ENCODE measurements at regions not wholly inside any gene's neighbourhood (a gene's known extent, or its start where the extent isn't known, plus 50 kb on each side); places are given as distances from the start of the nearest gene placed in this dataset.

DNA sequence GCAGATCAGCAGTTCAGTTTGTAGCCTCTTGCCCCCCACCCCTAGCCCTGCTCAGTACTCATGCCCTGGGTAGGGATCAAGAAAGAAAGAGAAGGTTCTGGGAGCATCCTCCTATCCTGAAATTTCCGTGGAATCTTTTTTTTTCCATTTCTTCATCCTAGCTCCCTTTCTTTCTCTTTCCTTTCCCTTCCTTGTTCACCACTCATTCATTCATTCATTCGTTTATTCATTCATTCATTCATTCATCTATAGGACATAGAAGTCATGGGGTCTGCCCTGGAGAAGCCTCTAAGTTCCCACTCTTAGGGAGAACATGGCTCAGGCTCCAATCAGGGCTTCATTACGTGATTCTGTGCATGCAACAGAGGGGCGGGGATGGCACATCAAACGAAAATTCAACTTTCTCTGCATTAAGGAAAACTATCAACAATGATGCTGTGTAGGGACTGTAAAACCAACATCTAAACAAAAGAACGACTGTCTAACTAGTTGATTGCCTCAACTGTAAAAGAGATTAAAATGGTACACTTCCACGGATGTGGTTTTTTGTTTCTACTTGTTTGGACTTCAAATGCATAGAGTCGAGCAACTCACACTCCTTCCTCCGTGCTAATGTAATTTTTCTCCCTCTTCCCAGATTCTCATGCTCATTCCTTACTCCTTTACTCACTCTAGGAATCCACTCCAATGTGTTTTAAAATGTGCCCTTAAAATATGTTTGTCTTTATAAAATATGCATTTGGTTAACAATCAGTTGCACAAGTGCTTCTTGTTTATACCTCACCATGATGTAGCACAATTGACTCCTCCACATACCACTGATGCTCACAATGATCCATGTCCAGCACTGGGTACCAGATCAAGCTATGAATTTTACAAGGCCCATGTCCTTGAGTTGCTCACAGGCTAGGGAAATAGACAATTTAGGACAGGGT, 101.2 kb upstream of the SLC2A1 start:
- no peak for DNase-seq
- no peak overlapping the region for H3K27ac Mint-ChIP-seq (ENCODE audit: unreplicated experiment)
- TF ChIP-seq, protein P1, sequence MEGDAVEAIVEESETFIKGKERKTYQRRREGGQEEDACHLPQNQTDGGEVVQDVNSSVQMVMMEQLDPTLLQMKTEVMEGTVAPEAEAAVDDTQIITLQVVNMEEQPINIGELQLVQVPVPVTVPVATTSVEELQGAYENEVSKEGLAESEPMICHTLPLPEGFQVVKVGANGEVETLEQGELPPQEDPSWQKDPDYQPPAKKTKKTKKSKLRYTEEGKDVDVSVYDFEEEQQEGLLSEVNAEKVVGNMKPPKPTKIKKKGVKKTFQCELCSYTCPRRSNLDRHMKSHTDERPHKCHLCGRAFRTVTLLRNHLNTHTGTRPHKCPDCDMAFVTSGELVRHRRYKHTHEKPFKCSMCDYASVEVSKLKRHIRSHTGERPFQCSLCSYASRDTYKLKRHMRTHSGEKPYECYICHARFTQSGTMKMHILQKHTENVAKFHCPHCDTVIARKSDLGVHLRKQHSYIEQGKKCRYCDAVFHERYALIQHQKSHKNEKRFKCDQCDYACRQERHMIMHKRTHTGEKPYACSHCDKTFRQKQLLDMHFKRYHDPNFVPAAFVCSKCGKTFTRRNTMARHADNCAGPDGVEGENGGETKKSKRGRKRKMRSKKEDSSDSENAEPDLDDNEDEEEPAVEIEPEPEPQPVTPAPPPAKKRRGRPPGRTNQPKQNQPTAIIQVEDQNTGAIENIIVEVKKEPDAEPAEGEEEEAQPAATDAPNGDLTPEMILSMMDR (IDR thresholded peaks at IDR 0.05; ENCODE audit: partially characterized antibody, unreplicated experiment) = no peak
- H3K4me1 Mint-ChIP-seq (ENCODE audit: low read depth, unreplicated experiment) = no peaks in the 10 kb centered on the region
- peaks cover 2% of the 10 kb centered on the region for H3K27me3 Mint-ChIP-seq (ENCODE audit: unreplicated experiment)
- no peak overlapping the region for H3K4me3 Mint-ChIP-seq (ENCODE audit: unreplicated experiment)
- peaks cover 5% of the 10 kb centered on the region for H3K9me3 Mint-ChIP-seq (ENCODE audit: unreplicated experiment)
- H3K36me3 Mint-ChIP-seq (ENCODE audit: unreplicated experiment) = peaks cover 5% of the 10 kb centered on the region

DNA sequence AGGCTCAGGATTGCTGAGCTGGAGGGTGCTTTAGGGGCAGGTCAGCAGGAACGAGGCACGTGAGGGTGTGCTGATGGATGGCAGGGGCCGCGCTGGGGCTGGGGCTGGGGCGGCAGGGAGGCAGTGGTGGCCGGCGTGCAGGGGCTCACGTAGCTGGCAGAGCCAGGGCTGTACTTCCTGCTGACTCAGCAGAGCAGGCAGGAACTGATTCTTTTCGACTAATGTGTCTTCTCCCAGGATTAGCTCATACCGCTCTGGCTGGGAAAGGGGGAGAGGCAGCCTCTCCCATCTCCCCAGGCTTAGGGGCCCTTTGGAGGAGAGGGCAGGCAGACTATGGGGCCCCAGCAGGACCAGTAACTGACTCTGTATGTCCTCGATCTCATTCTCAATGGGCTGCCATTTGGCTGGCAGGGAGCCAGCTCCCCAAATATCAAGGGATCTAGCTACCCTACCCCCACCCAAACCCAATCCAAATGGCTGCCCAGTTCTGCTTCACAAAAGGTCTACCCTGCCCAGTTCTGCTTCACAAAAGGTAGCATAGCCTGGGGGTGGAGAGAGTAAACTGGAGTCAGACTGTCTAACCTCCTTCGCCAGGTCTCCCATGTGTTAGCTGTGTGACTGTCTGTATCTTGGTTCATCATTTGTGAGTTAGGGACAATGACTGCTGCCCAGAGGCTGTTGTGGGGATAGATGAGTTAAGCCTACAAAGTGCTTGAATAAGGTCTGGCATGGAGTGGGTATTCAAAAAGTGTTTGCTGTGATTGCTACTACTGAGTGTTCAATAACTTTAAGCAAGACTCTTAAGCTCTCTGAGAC, 100.1 kb upstream of the SLC2A1 start:
- DNase-seq = no peak
- Mint-ChIP-seq H3K9me3 (ENCODE audit: unreplicated experiment) (peaks cover 5% of the 10 kb centered on the region), H3K36me3 (ENCODE audit: unreplicated experiment) (peaks cover 5% of the 10 kb centered on the region), H3K4me3 (ENCODE audit: unreplicated experiment) (no peak overlapping the region), H3K4me1 (ENCODE audit: low read depth, unreplicated experiment) (no peaks in the 10 kb centered on the region), H3K27ac (ENCODE audit: unreplicated experiment) (no peak overlapping the region), H3K27me3 (ENCODE audit: unreplicated experiment) (peaks cover 2% of the 10 kb centered on the region)
- TF ChIP-seq, protein P1 (IDR thresholded peaks at IDR 0.05; ENCODE audit: partially characterized antibody, unreplicated experiment) = no peak

DNA sequence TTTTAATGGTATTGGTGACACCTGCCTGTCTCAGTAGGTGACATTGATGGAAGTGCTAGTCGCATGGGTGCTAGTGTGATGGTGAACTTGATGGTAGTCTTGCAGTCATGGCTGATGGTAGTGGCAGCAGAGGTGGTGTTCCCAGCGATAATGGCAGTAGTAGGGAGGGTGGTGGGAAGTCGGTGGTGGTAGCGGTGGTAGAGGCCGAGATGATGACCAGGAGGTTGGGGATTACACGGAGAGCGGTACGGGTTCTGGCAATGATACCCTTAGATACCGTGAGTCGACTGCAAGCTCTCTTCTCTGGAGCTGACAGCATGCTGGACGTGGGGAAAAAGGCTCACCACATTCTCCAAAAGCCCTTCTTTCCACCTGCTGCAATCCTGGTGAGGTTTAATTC, 99.4 kb upstream of the SLC2A1 start:
- Mint-ChIP-seq H3K9me3 (ENCODE audit: unreplicated experiment) (peaks cover 5% of the 10 kb centered on the region), H3K27ac (ENCODE audit: unreplicated experiment) (no peak overlapping the region), H3K4me3 (ENCODE audit: unreplicated experiment) (no peak overlapping the region), H3K4me1 (ENCODE audit: low read depth, unreplicated experiment) (no peaks in the 10 kb centered on the region), H3K36me3 (ENCODE audit: unreplicated experiment) (peaks cover 5% of the 10 kb centered on the region), H3K27me3 (ENCODE audit: unreplicated experiment) (peaks cover 2% of the 10 kb centered on the region)
- DNase-seq = no peak
- TF ChIP-seq, protein P1 (IDR thresholded peaks at IDR 0.05; ENCODE audit: partially characterized antibody, unreplicated experiment) = no peak

DNA sequence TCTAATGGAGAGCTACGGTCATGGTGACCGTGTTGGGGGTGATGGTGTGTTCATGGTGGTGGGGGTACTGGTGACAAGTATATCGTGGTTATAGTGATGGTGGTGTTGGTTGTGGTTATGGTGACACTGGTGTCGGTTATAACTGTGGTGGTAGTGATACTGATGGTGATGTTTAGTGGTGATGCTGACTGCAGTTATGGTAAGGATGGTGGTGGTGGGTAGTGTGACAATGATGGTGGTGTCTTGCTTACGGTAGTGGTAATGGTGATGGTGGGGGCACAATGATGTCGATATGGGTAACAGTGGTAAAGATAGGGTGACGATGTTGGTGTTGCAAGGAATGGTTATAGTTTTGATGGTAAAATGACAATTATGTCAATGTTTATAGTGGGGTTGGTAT, 98.9 kb upstream of the SLC2A1 start:
- H3K4me1 Mint-ChIP-seq (ENCODE audit: low read depth, unreplicated experiment) = no peaks in the 10 kb centered on the region

More for the DNA sequence above, 98.9 kb upstream of the SLC2A1 start:
- Mint-ChIP-seq H3K36me3 (ENCODE audit: unreplicated experiment) (peaks cover 5% of the 10 kb centered on the region), H3K4me3 (ENCODE audit: unreplicated experiment) (no peak overlapping the region), H3K27me3 (ENCODE audit: unreplicated experiment) (peaks cover 2% of the 10 kb centered on the region), H3K27ac (ENCODE audit: unreplicated experiment) (no peak overlapping the region), H3K9me3 (ENCODE audit: unreplicated experiment) (peaks cover 5% of the 10 kb centered on the region)
- DNase-seq = no peak
- TF ChIP-seq, protein P1 (IDR thresholded peaks at IDR 0.05; ENCODE audit: partially characterized antibody, unreplicated experiment) = no peak

Data from glutamatergic neuron (in vitro differentiated cells).